HepG2 (cell line): ENCODE measurements at regions not wholly inside any gene's neighbourhood (a gene's known extent, or its start where the extent isn't known, plus 50 kb on each side); places are given as distances from the start of the nearest gene placed in this dataset.

ENCODE experiments used
- AHDC1 ChIP-seq: sonication (generic); formaldehyde crosslinking; IDR thresholded peaks from 2 replicates; pipeline ENCODE4 v1.5.1; 2020; ENCODE audit warnings: mild to moderate bottlenecking, missing genetic modification reagents, borderline replicate concordance
- BCL6 ChIP-seq: IDR thresholded peaks from 2 replicates; pipeline ENCODE4 v1.6.1; 2016; ENCODE audit warnings: missing genetic modification reagents, missing compliant biosample characterization

GRCh38 chr9:126238415-126238814, 88.2 kb upstream of the MVB12B start:
- TF ChIP-seq AHDC1 (CRISPR knock-in tag) (no peak), BCL6 (no peak)
